ENCODE measurements at regions not wholly inside any gene's neighbourhood (a gene's known extent, or its start where the extent isn't known, plus 50 kb on each side); places are given as distances from the start of the nearest gene placed in this dataset.

DNA sequence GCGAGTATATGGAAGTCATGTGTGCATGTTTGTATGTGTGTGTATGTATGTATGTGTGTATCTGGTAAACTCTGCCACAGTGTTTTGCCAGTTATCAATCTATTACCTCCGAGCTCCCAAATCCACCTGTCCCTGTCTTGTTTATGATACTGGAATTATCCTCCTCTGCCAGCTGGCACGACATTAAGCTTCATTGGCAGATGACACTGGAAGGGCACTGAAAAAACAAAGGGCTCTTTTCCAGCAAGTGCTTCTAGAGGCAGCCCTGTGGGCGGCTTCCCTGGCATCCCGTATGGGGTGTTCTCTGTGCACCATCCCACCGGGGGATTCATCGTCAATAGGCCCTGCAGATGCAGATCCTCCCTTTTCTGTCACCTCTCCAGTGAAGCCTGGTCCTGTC is 221.5 kb downstream of the MSX2 start:
- TF ChIP-seq, protein P1, sequence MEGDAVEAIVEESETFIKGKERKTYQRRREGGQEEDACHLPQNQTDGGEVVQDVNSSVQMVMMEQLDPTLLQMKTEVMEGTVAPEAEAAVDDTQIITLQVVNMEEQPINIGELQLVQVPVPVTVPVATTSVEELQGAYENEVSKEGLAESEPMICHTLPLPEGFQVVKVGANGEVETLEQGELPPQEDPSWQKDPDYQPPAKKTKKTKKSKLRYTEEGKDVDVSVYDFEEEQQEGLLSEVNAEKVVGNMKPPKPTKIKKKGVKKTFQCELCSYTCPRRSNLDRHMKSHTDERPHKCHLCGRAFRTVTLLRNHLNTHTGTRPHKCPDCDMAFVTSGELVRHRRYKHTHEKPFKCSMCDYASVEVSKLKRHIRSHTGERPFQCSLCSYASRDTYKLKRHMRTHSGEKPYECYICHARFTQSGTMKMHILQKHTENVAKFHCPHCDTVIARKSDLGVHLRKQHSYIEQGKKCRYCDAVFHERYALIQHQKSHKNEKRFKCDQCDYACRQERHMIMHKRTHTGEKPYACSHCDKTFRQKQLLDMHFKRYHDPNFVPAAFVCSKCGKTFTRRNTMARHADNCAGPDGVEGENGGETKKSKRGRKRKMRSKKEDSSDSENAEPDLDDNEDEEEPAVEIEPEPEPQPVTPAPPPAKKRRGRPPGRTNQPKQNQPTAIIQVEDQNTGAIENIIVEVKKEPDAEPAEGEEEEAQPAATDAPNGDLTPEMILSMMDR (IDR thresholded peaks at IDR 0.05): no peak
- no peak for TF ChIP-seq POLR2A (IDR thresholded peaks at IDR 0.05)
